CD4-positive, CD25-positive, alpha-beta regulatory T cell (primary cell): ENCODE measurements at regions not wholly inside any gene's neighbourhood (a gene's known extent, or its start where the extent isn't known, plus 50 kb on each side); places are given as distances from the start of the nearest gene placed in this dataset.

ENCODE experiments used
- ATAC-seq, 2 donors: fragments of 150-1000 bp; cut with Tn5 transposase; one replicate each; pipeline ENCODE4 v1.10.0; 2021; ENCODE audit warnings: low read depth in 2 of 2, moderate number of reproducible peaks in 2 of 2, moderate library complexity in 1 of 2
- DNase-seq, 3 donors: peaks; one replicate each; pipeline versions ENCODE4 v3.0.0 to v3.0.0-alpha.2; 2012 to 2022; ENCODE audit warnings: mixed read lengths in 1 of 3
- H3K27ac ChIP-seq: one replicate; pipeline ENCODE4 v1.7.0; 2013; ENCODE audit warnings: mild to moderate bottlenecking, low read length; ENCODE audit not compliant: insufficient read depth, poor library complexity, severe bottlenecking
- H3K27me3 ChIP-seq: one replicate; pipeline ENCODE4 v1.7.0; 2013; ENCODE audit warnings: low read length; ENCODE audit not compliant: control insufficient read depth, insufficient read depth
- H3K36me3 ChIP-seq: one replicate; pipeline ENCODE4 v1.7.0; 2013; ENCODE audit warnings: mild to moderate bottlenecking, low read length, moderate library complexity; ENCODE audit not compliant: control insufficient read depth, insufficient read depth
- H3K4me1 ChIP-seq: 2 replicates; pipeline ENCODE4 v1.7.0; 2013; ENCODE audit warnings: mild to moderate bottlenecking, low read length; ENCODE audit not compliant: insufficient read depth, control insufficient read depth, poor library complexity, severe bottlenecking
- H3K4me3 ChIP-seq: one replicate; pipeline ENCODE4 v1.7.0; 2013; ENCODE audit warnings: low read depth, mild to moderate bottlenecking, low read length, moderate library complexity
- H3K9me3 ChIP-seq, 2 experiments: 1 replicate in 1 of 2; 2 replicates in 1 of 2; pipeline ENCODE4 v1.7.0; 2013; ENCODE audit warnings: low read length in 2 of 2, mild to moderate bottlenecking in 1 of 2, moderate library complexity in 1 of 2; ENCODE audit not compliant: control insufficient read depth in 2 of 2
- H3K27ac Mint-ChIP-seq, 3 donors: one replicate each; pipeline ENCODE4 v1.8.0; 2020 to 2022; ENCODE audit warnings: mild to moderate bottlenecking in 3 of 3, mixed read lengths in 3 of 3, moderate library complexity in 2 of 3
- H3K27me3 Mint-ChIP-seq: one replicate; pipeline ENCODE4 v1.8.0; 2022; ENCODE audit warnings: mild to moderate bottlenecking, mixed read lengths
- H3K36me3 Mint-ChIP-seq: one replicate; pipeline ENCODE4 v1.8.0; 2020; ENCODE audit warnings: mixed read lengths
- H3K4me1 Mint-ChIP-seq, 4 donors: one replicate each; pipeline ENCODE4 v1.8.0; 2020 to 2022; ENCODE audit warnings: mixed read lengths in 4 of 4, mild to moderate bottlenecking in 1 of 4
- H3K4me3 Mint-ChIP-seq, 4 donors: one replicate each; pipeline ENCODE4 v1.8.0; 2020 to 2022; ENCODE audit warnings: mild to moderate bottlenecking in 4 of 4, mixed read lengths in 4 of 4, moderate library complexity in 3 of 4
- H3K9me3 Mint-ChIP-seq, 7 donors: one replicate each; pipeline ENCODE4 v1.8.0; 2020 to 2022; ENCODE audit warnings: mixed read lengths in 7 of 7, mild to moderate bottlenecking in 3 of 7, moderate library complexity in 2 of 7

- Mint-ChIP-seq H3K4me3 (no peak overlapping the region), H3K27me3 (no peaks in the 10 kb centered on the region), H3K4me1 (no peaks in the 10 kb centered on the region)
Observed at GRCh38 chr22:44407987-44408828, 89.8 kb downstream of the RTL6 start.

GRCh38 chr22:44407171-44407986, 90.7 kb downstream of the RTL6 start:
- H3K4me1 Mint-ChIP-seq, result no peaks in the 10 kb centered on the region
- H3K27ac Mint-ChIP-seq, result no peak overlapping the region
- Histone ChIP-seq H3K9me3 (no peaks in the 10 kb centered on the region), H3K4me3 (no peak overlapping the region), H3K36me3 (no peaks in the 10 kb centered on the region), H3K4me1 (no peaks in the 10 kb centered on the region), H3K27ac (no peak overlapping the region), H3K27me3 (no peaks in the 10 kb centered on the region)
- H3K4me3 Mint-ChIP-seq, result no peak overlapping the region
- H3K36me3 Mint-ChIP-seq, result no peaks in the 10 kb centered on the region
- H3K9me3 Mint-ChIP-seq, result no peaks in the 10 kb centered on the region
- no peaks in the 10 kb centered on the region for H3K27me3 Mint-ChIP-seq
- DNase-seq (no peak), ATAC-seq (no peak)

More at GRCh38 chr22:44407987-44408828, 89.8 kb downstream of the RTL6 start:
- no peaks in the 10 kb centered on the region for H3K36me3 ChIP-seq
- no peak for ATAC-seq
- no peaks in the 10 kb centered on the region for H3K4me1 ChIP-seq
- H3K36me3 Mint-ChIP-seq, result no peaks in the 10 kb centered on the region
- no peak overlapping the region for H3K27ac Mint-ChIP-seq
- H3K9me3 ChIP-seq, result no peaks in the 10 kb centered on the region
- H3K27me3 ChIP-seq, result no peaks in the 10 kb centered on the region
- peaks cover 0 to under 1% (median 0%) of the 10 kb centered on the region in 7 donors for H3K9me3 Mint-ChIP-seq
- no peak for DNase-seq
- H3K4me3 ChIP-seq, result no peak overlapping the region
- H3K27ac ChIP-seq, result no peak overlapping the region

GRCh38 chr22:44406341-44407170, 91.5 kb downstream of the RTL6 start:
- no peak overlapping the region for H3K27ac Mint-ChIP-seq
- H3K9me3 Mint-ChIP-seq, result no peaks in the 10 kb centered on the region
- H3K27me3 Mint-ChIP-seq, result no peaks in the 10 kb centered on the region
- no peaks in the 10 kb centered on the region for H3K36me3 Mint-ChIP-seq
- H3K27me3 ChIP-seq, result no peaks in the 10 kb centered on the region
- H3K4me3 ChIP-seq, result no peak overlapping the region
- H3K4me1 Mint-ChIP-seq, result no peaks in the 10 kb centered on the region
- no peak for DNase-seq
- ATAC-seq, result no peak
- H3K9me3 ChIP-seq, result no peaks in the 10 kb centered on the region
- H3K4me3 Mint-ChIP-seq, result no peak overlapping the region
- H3K36me3 ChIP-seq, result no peaks in the 10 kb centered on the region
- H3K4me1 ChIP-seq, result no peaks in the 10 kb centered on the region
- no peak overlapping the region for H3K27ac ChIP-seq

GRCh38 chr22:44405661-44406060, 92.4 kb downstream of the RTL6 start:
- no peaks in the 10 kb centered on the region for H3K9me3 Mint-ChIP-seq
- Histone ChIP-seq H3K4me1 (no peaks in the 10 kb centered on the region), H3K36me3 (no peaks in the 10 kb centered on the region), H3K27ac (no peak overlapping the region), H3K9me3 (no peaks in the 10 kb centered on the region), H3K4me3 (no peak overlapping the region), H3K27me3 (no peaks in the 10 kb centered on the region)
- no peaks in the 10 kb centered on the region for H3K36me3 Mint-ChIP-seq
- peak overlapping the region in 1 of 3 donors; percentile 79 for H3K27ac Mint-ChIP-seq
- DNase-seq (no peak), ATAC-seq (no peak)
- H3K4me1 Mint-ChIP-seq, result no peaks in the 10 kb centered on the region
- no peaks in the 10 kb centered on the region for H3K27me3 Mint-ChIP-seq
- no peak overlapping the region for H3K4me3 Mint-ChIP-seq

- H3K9me3 ChIP-seq, result no peaks in the 10 kb centered on the region
- no peak overlapping the region for H3K4me3 ChIP-seq
- H3K36me3 Mint-ChIP-seq, result no peaks in the 10 kb centered on the region
- ATAC-seq, result no peak
- H3K27ac Mint-ChIP-seq, result no peak overlapping the region
- no peaks in the 10 kb centered on the region for H3K27me3 ChIP-seq
- H3K27me3 Mint-ChIP-seq, result no peaks in the 10 kb centered on the region
- H3K36me3 ChIP-seq, result no peaks in the 10 kb centered on the region
- H3K4me1 Mint-ChIP-seq, result no peaks in the 10 kb centered on the region
- H3K27ac ChIP-seq, result no peak overlapping the region
- no peaks in the 10 kb centered on the region for H3K9me3 Mint-ChIP-seq
- H3K4me3 Mint-ChIP-seq, result no peak overlapping the region
- no peak for DNase-seq
- no peaks in the 10 kb centered on the region for H3K4me1 ChIP-seq
Observed at GRCh38 chr22:44404341-44405020, 91.7 kb upstream of the SHISAL1 start.

- peaks cover 4% of the 10 kb centered on the region for H3K27me3 Mint-ChIP-seq
- H3K4me3 ChIP-seq, result no peak overlapping the region
- H3K9me3 Mint-ChIP-seq, result no peaks in the 10 kb centered on the region
- ATAC-seq, result no peak
- DNase-seq, result no peak
- H3K36me3 ChIP-seq, result no peaks in the 10 kb centered on the region
- H3K36me3 Mint-ChIP-seq, result no peaks in the 10 kb centered on the region
- no peaks in the 10 kb centered on the region for H3K4me1 ChIP-seq
- peak overlapping the region in 1 of 3 donors; percentile 39 for H3K27ac Mint-ChIP-seq
- H3K4me1 Mint-ChIP-seq, result no peaks in the 10 kb centered on the region
- no peak overlapping the region for H3K4me3 Mint-ChIP-seq
- H3K27me3 ChIP-seq, result no peaks in the 10 kb centered on the region
- H3K27ac ChIP-seq, result no peak overlapping the region
- no peaks in the 10 kb centered on the region for H3K9me3 ChIP-seq
Observed at GRCh38 chr22:44403602-44404329, 91.0 kb upstream of the SHISAL1 start.

- Mint-ChIP-seq H3K9me3 (no peaks in the 10 kb centered on the region), H3K27me3 (peaks cover 4% of the 10 kb centered on the region), H3K4me3 (no peak overlapping the region), H3K4me1 (no peaks in the 10 kb centered on the region), H3K36me3 (no peaks in the 10 kb centered on the region), H3K27ac (peak overlapping the region in 1 of 3 donors; percentile 39)
- Histone ChIP-seq H3K4me3 (no peak overlapping the region), H3K27me3 (no peaks in the 10 kb centered on the region), H3K27ac (no peak overlapping the region), H3K4me1 (no peaks in the 10 kb centered on the region), H3K9me3 (no peaks in the 10 kb centered on the region), H3K36me3 (no peaks in the 10 kb centered on the region)
- DNase-seq (no peak), ATAC-seq (no peak)
Observed at GRCh38 chr22:44403166-44403565, 90.4 kb upstream of the SHISAL1 start.
